ENCODE measurements at regions not wholly inside any gene's neighbourhood (a gene's known extent, or its start where the extent isn't known, plus 50 kb on each side); places are given as distances from the start of the nearest gene placed in this dataset.

DNA sequence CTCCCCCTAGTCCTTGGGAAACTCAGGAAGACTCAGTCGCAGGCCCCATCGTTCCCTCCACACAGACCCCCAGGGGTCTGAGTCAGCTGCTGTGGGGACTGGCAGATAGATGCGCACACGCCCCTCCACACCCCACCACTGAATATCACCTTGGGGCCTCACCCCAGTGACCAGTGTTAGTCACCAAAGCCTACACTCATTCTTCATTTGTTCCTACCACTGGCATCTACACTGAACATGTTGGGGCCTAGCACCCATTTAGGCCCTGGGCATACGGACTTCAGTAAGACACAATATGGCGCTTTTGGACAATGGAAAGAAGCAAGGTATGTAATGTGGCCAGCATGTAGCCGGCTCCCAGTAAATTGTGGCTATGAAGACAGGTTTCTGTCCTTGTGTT is 154.1 kb upstream of the PJA1 start:
- H3K4me3 ChIP-seq (replicated peaks; ENCODE audit: low read depth, low read length): no peak overlapping the region
- TF ChIP-seq, protein P1, sequence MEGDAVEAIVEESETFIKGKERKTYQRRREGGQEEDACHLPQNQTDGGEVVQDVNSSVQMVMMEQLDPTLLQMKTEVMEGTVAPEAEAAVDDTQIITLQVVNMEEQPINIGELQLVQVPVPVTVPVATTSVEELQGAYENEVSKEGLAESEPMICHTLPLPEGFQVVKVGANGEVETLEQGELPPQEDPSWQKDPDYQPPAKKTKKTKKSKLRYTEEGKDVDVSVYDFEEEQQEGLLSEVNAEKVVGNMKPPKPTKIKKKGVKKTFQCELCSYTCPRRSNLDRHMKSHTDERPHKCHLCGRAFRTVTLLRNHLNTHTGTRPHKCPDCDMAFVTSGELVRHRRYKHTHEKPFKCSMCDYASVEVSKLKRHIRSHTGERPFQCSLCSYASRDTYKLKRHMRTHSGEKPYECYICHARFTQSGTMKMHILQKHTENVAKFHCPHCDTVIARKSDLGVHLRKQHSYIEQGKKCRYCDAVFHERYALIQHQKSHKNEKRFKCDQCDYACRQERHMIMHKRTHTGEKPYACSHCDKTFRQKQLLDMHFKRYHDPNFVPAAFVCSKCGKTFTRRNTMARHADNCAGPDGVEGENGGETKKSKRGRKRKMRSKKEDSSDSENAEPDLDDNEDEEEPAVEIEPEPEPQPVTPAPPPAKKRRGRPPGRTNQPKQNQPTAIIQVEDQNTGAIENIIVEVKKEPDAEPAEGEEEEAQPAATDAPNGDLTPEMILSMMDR (IDR thresholded peaks at IDR 0.05; ENCODE audit: low read depth, low read length, missing control alignments): no peak
- DNase-seq (ENCODE audit: extremely low read depth, low read depth): no peak

DNA sequence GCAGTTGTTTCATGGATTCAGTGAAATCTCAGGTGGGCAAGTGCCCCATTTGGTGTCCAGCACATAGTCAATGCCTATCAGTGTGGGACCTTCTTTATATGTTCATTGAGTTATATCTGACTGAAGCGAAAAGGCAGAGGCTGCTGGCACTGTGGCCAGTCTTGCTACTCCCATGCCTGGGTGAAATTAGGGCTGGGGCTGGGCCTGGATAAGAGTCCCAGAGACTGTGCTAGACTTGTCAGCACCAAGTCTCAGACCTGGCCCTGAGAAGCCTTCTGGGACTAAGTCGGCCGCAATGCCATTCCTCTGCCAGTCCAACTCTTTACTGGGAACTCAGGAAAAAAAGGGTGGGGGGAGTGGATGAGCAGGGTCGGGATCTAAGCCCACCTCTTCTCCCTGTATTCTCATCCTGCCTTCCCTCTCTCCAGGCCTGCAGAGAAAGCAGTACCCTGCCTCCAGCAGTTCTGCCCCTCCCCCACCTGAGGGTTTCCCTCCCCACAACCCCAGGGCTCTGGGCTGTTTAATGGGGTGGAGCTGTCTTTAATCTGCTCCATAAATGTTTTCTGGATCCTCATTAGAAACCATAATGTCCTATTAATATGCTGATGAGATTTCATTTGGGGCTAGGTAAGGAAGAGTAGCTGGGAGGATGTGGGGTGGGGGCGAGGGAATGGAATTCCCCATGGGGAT is 153.5 kb upstream of the PJA1 start:
- H3K4me3 ChIP-seq (replicated peaks; ENCODE audit: low read depth, low read length): no peak overlapping the region
- TF ChIP-seq, protein P1 (IDR thresholded peaks at IDR 0.05; ENCODE audit: low read depth, low read length, missing control alignments): no peak
- no peak for DNase-seq (ENCODE audit: extremely low read depth, low read depth)

DNA sequence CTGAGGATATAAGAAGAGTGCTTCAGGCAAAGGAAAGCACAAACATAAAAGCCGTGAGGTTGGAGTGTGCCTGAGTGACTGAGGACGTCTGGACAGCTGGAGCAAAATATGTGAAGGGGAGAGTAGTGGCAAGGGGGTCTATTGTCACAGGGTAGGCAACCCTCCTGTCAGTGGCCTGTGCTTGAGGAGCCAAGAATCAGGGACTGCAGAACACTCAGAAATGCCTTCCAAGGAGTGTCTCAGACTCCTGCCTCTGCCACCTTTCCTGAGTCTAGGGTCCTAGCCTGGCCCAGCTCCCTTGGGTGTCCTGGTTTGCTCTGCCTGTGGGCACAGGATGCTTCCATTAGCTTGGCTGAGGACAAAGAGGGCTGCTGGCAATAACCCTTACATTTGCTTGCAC is 152.5 kb upstream of the PJA1 start:
- no peak for DNase-seq (ENCODE audit: extremely low read depth, low read depth)
- TF ChIP-seq, protein P1 (IDR thresholded peaks at IDR 0.05; ENCODE audit: low read depth, low read length, missing control alignments): no peak
- no peak overlapping the region for H3K4me3 ChIP-seq (replicated peaks; ENCODE audit: low read depth, low read length)

DNA sequence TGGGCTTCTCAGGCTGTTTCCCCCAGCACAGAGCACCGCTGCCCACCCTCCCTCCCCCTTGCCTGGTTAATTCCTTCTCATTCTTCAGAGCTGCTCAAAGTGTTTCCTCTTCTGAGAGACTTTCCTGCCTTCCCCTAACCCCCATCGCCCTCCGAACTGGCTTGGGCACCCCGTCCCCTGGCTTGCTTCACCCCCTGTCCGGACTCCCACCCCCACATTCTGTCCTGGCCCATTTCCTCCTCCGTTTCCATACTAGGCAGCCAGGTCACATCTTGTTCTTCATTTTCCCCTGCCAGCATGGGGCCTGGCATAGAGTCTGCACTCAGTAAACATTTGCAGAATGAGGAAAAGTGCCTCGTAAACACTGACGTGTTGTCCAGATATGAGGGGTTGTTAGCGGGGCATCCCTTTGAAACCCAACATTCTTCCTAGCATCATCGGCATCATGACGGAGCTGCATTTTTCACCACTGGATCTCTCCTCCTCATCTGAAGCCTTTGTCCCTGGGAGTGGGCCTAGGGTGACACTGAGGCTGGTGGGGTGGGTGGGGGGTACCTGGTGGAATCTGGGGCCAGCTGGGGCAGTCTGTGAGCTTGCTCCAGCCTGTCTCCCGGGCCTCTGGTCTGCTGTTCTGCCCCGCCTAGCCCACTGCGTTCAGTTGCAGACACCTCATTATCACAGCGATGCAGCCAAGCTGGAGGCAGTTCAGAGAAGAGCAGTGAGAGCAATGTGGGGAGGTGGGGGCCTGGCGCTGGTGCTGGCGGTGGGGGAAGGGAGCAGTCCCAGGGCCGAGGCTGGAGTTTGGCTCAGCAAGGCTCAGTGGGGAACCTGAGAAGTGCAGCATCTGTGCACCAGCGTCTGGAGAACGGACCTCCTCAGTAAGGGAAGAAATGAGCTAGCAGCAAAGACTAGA is 149.4 kb upstream of the PJA1 start:
- H3K4me3 ChIP-seq (replicated peaks; ENCODE audit: low read depth, low read length): no peak overlapping the region
- DNase-seq (ENCODE audit: extremely low read depth, low read depth): no peak
- TF ChIP-seq, protein P1 (IDR thresholded peaks at IDR 0.05; ENCODE audit: low read depth, low read length, missing control alignments): no peak

DNA sequence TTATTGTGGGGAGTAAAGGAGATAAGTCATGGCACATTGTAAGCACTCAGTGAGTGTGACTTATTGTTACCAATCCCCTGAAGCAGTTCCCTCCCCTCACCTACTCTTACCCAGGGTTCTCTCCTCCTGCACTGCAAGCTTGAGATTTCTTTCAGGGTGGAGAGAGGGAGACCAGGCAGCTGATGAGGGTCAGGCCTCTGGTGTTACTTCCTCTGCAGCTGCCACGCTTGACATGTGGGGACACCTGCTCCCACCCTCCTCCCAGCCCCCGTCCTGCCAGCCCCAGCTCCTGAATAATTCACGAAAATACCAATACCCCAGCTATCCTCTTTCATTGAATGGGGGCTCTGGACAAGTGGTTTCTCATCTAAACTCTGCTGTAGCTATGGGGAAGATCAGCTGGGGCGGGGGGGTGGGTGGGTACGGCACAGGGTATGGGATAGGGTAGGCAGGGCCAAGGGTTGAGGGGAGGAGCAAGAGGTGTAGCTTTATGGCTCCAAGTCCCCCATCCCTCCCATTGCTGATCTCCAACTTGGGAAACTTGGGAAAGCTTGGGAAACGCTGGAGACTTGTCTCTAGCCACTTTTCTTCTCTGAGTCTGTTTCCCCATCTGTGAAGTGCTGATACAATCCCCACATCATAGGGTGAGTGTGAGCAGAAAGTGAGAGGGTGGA is 148.5 kb upstream of the PJA1 start:
- no peak for DNase-seq (ENCODE audit: extremely low read depth, low read depth)
- TF ChIP-seq, protein P1 (IDR thresholded peaks at IDR 0.05; ENCODE audit: low read depth, low read length, missing control alignments): no peak
- H3K4me3 ChIP-seq (replicated peaks; ENCODE audit: low read depth, low read length): no peak overlapping the region

DNA sequence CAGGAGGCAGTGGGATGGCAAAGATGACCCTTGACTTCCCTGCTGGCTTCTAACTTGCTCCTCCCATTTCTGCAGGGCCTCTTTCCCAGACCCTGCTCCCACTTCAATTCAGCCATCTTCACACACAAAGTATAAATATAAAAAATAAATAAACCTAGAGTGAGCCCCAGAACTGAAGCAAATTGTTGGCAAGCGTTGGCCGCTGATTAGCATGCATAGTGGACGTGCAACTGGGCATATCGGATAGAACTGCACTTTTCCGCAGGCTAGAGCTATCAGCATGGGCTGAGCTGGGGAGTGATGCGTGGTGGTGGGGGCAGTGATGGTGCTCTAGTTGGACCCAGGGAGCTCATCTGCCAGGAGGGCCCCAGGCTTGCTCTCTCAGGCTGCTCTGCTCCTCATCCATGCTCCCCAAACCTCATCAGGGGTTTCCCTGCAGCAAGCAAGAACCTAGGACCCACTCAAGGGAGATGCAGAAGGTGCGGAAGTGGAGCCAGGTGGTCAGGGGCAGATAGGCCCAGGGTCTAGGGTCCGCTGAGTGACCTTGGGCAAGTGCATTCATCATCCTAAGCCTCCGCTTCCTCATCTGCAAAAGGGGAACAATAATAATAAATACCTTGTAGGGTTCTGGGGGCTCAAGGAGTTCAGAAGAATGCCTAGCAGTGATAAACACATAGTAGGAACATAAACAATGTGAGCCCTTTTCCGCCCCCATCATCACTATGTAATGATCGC is 146.8 kb upstream of the PJA1 start:
- TF ChIP-seq, protein P1 (IDR thresholded peaks at IDR 0.05; ENCODE audit: low read depth, low read length, missing control alignments): no peak
- DNase-seq (ENCODE audit: extremely low read depth, low read depth): no peak
- H3K4me3 ChIP-seq (replicated peaks; ENCODE audit: low read depth, low read length): no peak overlapping the region

Data from HFF-Myc (cell line).